Vagina (tissue), 2 donors: ENCODE measurements at regions not wholly inside any gene's neighbourhood (a gene's known extent, or its start where the extent isn't known, plus 50 kb on each side); places are given as distances from the start of the nearest gene placed in this dataset.

Source experiments
- DNase-seq, 2 donors: peaks; one replicate each; pipeline ENCODE4 v3.0.0-alpha.2; 2017; ENCODE audit errors: extremely low spot score in 2 of 2
- H3K27ac ChIP-seq: fragments of 200-600 bp; sonication (generic); one replicate; pipeline ENCODE4 v1.5.1; 2019
- H3K27me3 ChIP-seq: fragments of 200-600 bp; sonication (generic); one replicate; pipeline ENCODE4 v1.5.1; 2019
- H3K36me3 ChIP-seq, 2 donors: fragments of 200-600 bp; sonication (generic); one replicate each; pipeline ENCODE4 v1.5.1; 2017 to 2019
- H3K4me1 ChIP-seq: fragments of 200-600 bp; sonication (generic); one replicate; pipeline ENCODE4 v1.5.1; 2019
- H3K4me3 ChIP-seq, 2 donors: fragments of 200-600 bp; sonication (generic); 1 replicate in 1 of 2; 2 replicates in 1 of 2; pipeline ENCODE4 v1.5.1; 2016 to 2019
- H3K9me3 ChIP-seq: fragments of 200-600 bp; sonication (generic); one replicate; pipeline ENCODE4 v1.5.1; 2019
- POLR2A ChIP-seq, 2 donors: fragments of 450-650 bp; IDR thresholded peaks; one replicate each; pipeline ENCODE4 v1.6.1; 2017; ENCODE audit warnings: antibody characterized with exemption in 2 of 2, mild to moderate bottlenecking in 2 of 2, moderate library complexity in 2 of 2
- POLR2AphosphoS5 ChIP-seq, 2 donors: sonication (generic); formaldehyde crosslinking; IDR thresholded peaks; one replicate each; pipeline ENCODE4 v1.9.0; 2017; ENCODE audit warnings: antibody characterized with exemption in 2 of 2, mild to moderate bottlenecking in 2 of 2, low read depth in 1 of 2; ENCODE audit not compliant: insufficient read depth in 1 of 2
- intact Hi-C: fragments of 100-400 bp; cut with DNase I; formaldehyde crosslinking; loops from one replicate; pipeline ENCODE4 v1.15.1; 2023
- TF ChIP-seq, protein P1 (sequence below), 3 experiments: fragments of 450-650 bp in 2 of 3; fragments of 200-600 bp in 1 of 3; sonication (generic) in 1 of 3; IDR thresholded peaks; one replicate each; pipeline ENCODE4 v1.5.1; 2017 to 2019; ENCODE audit warnings: antibody characterized with exemption in 3 of 3, mild to moderate bottlenecking in 2 of 3, moderate library complexity in 2 of 3

DNA sequence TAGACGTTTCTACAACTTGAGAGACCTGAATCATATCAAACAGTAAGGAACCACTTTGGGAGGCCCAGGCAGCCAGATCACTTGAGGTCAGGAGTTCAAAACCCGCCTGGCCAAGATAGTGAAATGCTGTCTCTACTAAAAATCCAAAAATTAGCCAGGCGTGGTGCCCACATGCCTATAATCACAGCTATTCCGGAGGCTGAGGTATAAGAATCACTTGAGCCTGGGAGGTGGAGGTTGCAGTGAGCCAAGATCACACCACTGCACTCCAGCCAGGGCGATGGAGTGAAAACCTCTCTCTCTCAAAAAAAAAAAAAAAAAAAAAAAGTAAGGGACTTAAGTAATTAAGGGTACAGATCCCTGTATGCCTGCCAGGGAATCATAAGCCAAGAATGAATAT is 103.4 kb upstream of the NUDT7 start:
- DNase-seq: no peak
- no peaks in the 10 kb centered on the region for H3K4me1 ChIP-seq
- intact Hi-C loops: no loop called here
- TF ChIP-seq, protein P1, sequence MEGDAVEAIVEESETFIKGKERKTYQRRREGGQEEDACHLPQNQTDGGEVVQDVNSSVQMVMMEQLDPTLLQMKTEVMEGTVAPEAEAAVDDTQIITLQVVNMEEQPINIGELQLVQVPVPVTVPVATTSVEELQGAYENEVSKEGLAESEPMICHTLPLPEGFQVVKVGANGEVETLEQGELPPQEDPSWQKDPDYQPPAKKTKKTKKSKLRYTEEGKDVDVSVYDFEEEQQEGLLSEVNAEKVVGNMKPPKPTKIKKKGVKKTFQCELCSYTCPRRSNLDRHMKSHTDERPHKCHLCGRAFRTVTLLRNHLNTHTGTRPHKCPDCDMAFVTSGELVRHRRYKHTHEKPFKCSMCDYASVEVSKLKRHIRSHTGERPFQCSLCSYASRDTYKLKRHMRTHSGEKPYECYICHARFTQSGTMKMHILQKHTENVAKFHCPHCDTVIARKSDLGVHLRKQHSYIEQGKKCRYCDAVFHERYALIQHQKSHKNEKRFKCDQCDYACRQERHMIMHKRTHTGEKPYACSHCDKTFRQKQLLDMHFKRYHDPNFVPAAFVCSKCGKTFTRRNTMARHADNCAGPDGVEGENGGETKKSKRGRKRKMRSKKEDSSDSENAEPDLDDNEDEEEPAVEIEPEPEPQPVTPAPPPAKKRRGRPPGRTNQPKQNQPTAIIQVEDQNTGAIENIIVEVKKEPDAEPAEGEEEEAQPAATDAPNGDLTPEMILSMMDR (IDR thresholded peaks at IDR 0.05): no peak
- H3K27me3 ChIP-seq: no peaks in the 10 kb centered on the region
- no peak overlapping the region for H3K4me3 ChIP-seq
- no peaks in the 10 kb centered on the region for H3K36me3 ChIP-seq
- no peaks in the 10 kb centered on the region for H3K9me3 ChIP-seq
- H3K27ac ChIP-seq: no peak overlapping the region

DNA sequence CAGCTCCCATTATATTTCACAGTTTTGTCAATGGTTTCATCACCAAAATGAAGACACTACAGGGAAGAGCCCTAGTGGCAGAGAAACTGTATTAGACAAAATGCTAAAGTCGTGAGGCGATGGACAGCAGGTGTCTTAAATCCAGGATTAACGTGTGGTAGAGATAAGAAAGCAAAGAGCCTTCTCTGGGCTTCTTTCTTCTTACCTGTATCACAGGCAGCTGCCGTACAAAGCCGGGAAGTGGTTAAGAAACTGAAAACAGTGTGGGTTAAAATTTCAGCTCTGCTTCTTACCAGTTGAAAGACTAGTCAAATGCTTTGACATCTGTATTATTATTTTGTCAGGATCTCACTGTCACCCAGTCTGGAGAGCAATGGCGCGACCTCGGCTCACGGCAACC is 98.2 kb upstream of the NUDT7 start:
- Histone ChIP-seq H3K9me3 (no peaks in the 10 kb centered on the region), H3K4me3 (no peak overlapping the region), H3K4me1 (no peaks in the 10 kb centered on the region), H3K27ac (no peak overlapping the region), H3K27me3 (no peaks in the 10 kb centered on the region), H3K36me3 (no peaks in the 10 kb centered on the region)
- intact Hi-C loops: no loop called here
- DNase-seq: no peak
- TF ChIP-seq, protein P1 (IDR thresholded peaks at IDR 0.05): no peak
- no peak for TF ChIP-seq POLR2AphosphoS5 (IDR thresholded peaks at IDR 0.05; ENCODE audit: insufficient read depth in 1 of 2, low read depth in 1 of 2)
- TF ChIP-seq POLR2A (IDR thresholded peaks at IDR 0.05): no peak

DNA sequence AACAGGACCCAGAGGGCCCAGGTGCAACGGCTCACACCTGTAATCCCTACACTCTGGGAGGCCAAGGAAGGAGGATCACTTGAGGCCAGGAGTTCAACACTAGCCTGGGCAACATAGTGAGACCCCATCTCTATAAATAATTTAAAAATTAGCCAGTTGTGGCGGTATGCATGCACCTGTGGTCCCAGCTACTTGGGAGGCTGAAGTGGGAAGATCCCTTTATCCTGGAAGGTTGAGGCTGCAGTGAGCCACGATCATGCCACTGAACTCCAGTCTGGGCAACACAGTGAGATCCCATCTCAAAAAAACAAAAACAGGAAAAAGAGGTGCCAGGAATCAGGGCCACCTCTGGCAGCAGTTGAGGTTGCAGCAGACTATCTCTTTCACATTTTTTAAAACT is 85.7 kb upstream of the NUDT7 start:
- DNase-seq: no peak
- TF ChIP-seq, protein P1 (IDR thresholded peaks at IDR 0.05): no peak
- TF ChIP-seq POLR2AphosphoS5 (IDR thresholded peaks at IDR 0.05; ENCODE audit: insufficient read depth in 1 of 2, low read depth in 1 of 2) (no peak), POLR2A (IDR thresholded peaks at IDR 0.05) (no peak)
- Histone ChIP-seq H3K36me3 (no peaks in the 10 kb centered on the region), H3K27me3 (no peaks in the 10 kb centered on the region), H3K27ac (no peak overlapping the region), H3K4me3 (no peak overlapping the region), H3K4me1 (no peaks in the 10 kb centered on the region), H3K9me3 (no peaks in the 10 kb centered on the region)
- intact Hi-C loops: no loop called here

DNA sequence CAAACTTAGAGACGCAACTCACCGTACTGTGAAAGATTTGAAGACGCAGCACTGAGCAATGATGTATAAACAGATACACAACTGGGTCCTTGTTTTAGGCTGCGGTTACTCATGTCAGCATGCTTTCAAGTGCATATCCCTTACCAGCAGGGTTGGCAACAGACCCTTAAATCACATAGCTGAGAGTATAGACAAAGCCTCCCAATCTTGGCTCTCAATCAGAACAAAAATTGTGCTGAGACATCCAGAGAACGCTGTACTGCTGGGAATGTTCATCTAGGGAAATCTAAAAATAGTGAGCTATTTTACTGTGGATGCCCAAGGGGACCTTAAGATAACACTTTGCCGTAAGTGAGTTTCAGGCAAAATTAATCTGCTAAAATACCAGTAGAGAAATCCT is 84.4 kb upstream of the NUDT7 start:
- Histone ChIP-seq H3K4me3 (no peak overlapping the region), H3K27me3 (no peaks in the 10 kb centered on the region), H3K27ac (no peak overlapping the region), H3K36me3 (no peaks in the 10 kb centered on the region), H3K4me1 (no peaks in the 10 kb centered on the region), H3K9me3 (no peaks in the 10 kb centered on the region)
- DNase-seq: no peak
- intact Hi-C loops: no loop called here
- TF ChIP-seq POLR2A (IDR thresholded peaks at IDR 0.05) (no peak), POLR2AphosphoS5 (IDR thresholded peaks at IDR 0.05; ENCODE audit: insufficient read depth in 1 of 2, low read depth in 1 of 2) (no peak)
- TF ChIP-seq, protein P1 (IDR thresholded peaks at IDR 0.05): no peak

DNA sequence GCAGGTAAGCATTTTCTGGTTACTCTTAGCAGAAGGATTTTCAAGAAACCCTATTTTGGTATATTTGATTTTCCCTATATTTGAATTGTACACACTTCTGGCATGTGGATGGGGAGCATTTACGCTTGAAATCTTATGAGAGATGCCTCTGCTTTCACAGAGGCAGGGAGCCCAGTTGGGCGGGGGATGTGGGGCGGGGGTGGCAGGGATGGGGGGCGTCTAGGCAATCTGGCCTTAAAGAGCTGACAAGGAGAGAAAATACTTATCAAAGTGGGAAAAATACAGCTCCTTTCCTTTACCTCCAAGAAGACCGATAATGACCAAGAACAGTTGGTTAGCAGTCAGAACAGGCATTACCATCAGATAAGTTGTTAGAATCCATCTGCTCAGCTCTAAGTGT is 79.1 kb upstream of the NUDT7 start:
- Histone ChIP-seq H3K4me1 (no peaks in the 10 kb centered on the region), H3K27me3 (no peaks in the 10 kb centered on the region), H3K27ac (no peak overlapping the region), H3K9me3 (no peaks in the 10 kb centered on the region), H3K4me3 (no peak overlapping the region), H3K36me3 (no peaks in the 10 kb centered on the region)
- TF ChIP-seq, protein P1 (IDR thresholded peaks at IDR 0.05): no peak
- TF ChIP-seq POLR2AphosphoS5 (IDR thresholded peaks at IDR 0.05; ENCODE audit: insufficient read depth in 1 of 2, low read depth in 1 of 2): no peak
- no peak for DNase-seq
- intact Hi-C loops: no loop called here
